Medulla oblongata (tissue), 1 donor: ENCODE measurements at regions not wholly inside any gene's neighbourhood (a gene's known extent, or its start where the extent isn't known, plus 50 kb on each side); places are given as distances from the start of the nearest gene placed in this dataset.
"Not testable (repeated sequence)": the region's sequence is repeated elsewhere in the genome, so short reads cannot be mapped to it uniquely, and the experiment has no call there.

Source experiments
- DNase-seq: peaks from one replicate; pipeline ENCODE4 v3.0.0-alpha.2; 2015; ENCODE audit errors: extremely low spot score

GRCh38 chr5:124962111-124962510 lies 215.7 kb upstream of the ZNF608 start:
- no peak for DNase-seq

- DNase-seq = no peak
Measured at GRCh38 chr5:124962735-124963134, 216.3 kb upstream of the ZNF608 start.

- DNase-seq = peak; percentile 33
Measured at GRCh38 chr5:124963236-124963919, 216.9 kb upstream of the ZNF608 start.

- DNase-seq = not testable (repeated sequence)
Measured at GRCh38 chr5:124966741-124967140, 220.3 kb upstream of the ZNF608 start.

GRCh38 chr5:124970381-124970780 lies 223.9 kb upstream of the ZNF608 start:
- DNase-seq = not testable (repeated sequence)

- no peak for DNase-seq
Measured at GRCh38 chr5:124972703-124973102, 226.3 kb upstream of the ZNF608 start.

GRCh38 chr5:124973661-124974060 lies 227.2 kb upstream of the ZNF608 start:
- DNase-seq = no peak

- DNase-seq = no peak
Measured at GRCh38 chr5:124976086-124976485, 229.6 kb upstream of the ZNF608 start.

GRCh38 chr5:124979251-124979650 lies 232.8 kb upstream of the ZNF608 start:
- DNase-seq = no peak

GRCh38 chr5:124980163-124980941 lies 233.9 kb upstream of the ZNF608 start:
- DNase-seq = peak; percentile 84

GRCh38 chr5:124981901-124982300 lies 235.5 kb upstream of the ZNF608 start:
- no peak for DNase-seq

GRCh38 chr5:124986170-124986569 lies 239.7 kb upstream of the ZNF608 start:
- no peak for DNase-seq

- DNase-seq = no peak
Measured at GRCh38 chr5:124986667-124987066, 240.2 kb upstream of the ZNF608 start.

- not testable (repeated sequence) for DNase-seq
Measured at GRCh38 chr5:124987786-124988185, 241.3 kb upstream of the ZNF608 start.

- DNase-seq = no peak
Measured at GRCh38 chr5:124990723-124991122, 244.3 kb upstream of the ZNF608 start.

GRCh38 chr5:124995421-124995820 lies 249.0 kb upstream of the ZNF608 start:
- DNase-seq = no peak

GRCh38 chr5:124996023-124996763 lies 249.8 kb upstream of the ZNF608 start:
- no peak for DNase-seq

- no peak for DNase-seq
Measured at GRCh38 chr5:124996764-124997077, 250.3 kb upstream of the ZNF608 start.

- no peak for DNase-seq
Measured at GRCh38 chr5:124997186-124997893, 250.9 kb upstream of the ZNF608 start.

GRCh38 chr5:124998520-124998919 lies 252.1 kb upstream of the ZNF608 start:
- DNase-seq = no peak

GRCh38 chr5:125002727-125003598 lies 256.5 kb upstream of the ZNF608 start:
- DNase-seq = no peak
